T-cell (primary cell): ENCODE measurements at regions not wholly inside any gene's neighbourhood (a gene's known extent, or its start where the extent isn't known, plus 50 kb on each side); places are given as distances from the start of the nearest gene placed in this dataset.

Experiments used
- ATAC-seq, 4 experiments: fragments of 200-7000 bp in 3 of 4; fragments of 150-1000 bp in 1 of 4; cut with Tn5 transposase; replicated peaks in 1 of 4; 1 replicate in 3 of 4; 2 replicates in 1 of 4; pipeline ENCODE4 v1.10.0; 2021; ENCODE audit warnings: moderate library complexity in 3 of 4, mild to moderate bottlenecking in 2 of 4, moderate number of reproducible peaks in 1 of 4
- CTCF ChIA-PET, 2 donors: fragments of 300-600 bp; sonication (Branson Sonifier 250); formaldehyde crosslinking; loops; one replicate each; lab custom pipeline; 2022; ENCODE audit warnings: antibody characterized with exemption in 2 of 2; lab: Charles Lee
- POLR2A ChIA-PET, 2 donors: fragments of 300-600 bp; sonication (Branson Sonifier 250); formaldehyde crosslinking; loops; one replicate each; lab custom pipeline; 2022; ENCODE audit warnings: antibody characterized with exemption in 2 of 2; lab: Charles Lee
- DNase-seq, 35 experiments: peaks; one replicate each; pipeline versions ENCODE4 v3.0.0 to v3.0.0-alpha.2; 2013 to 2023
- H3K27ac ChIP-seq: one replicate; pipeline ENCODE4 v1.5.1; 2013; ENCODE audit warnings: low read length
- H3K27me3 ChIP-seq, 2 experiments: replicated peaks in 1 of 2; 1 replicate in 1 of 2; 2 replicates in 1 of 2; pipeline versions ENCODE4 v1.6.1 to v1.7.0; 2013; ENCODE audit warnings: low read length in 1 of 2, mixed read lengths in 1 of 2; ENCODE audit not compliant: control insufficient read depth in 2 of 2, insufficient read depth in 2 of 2; ENCODE audit errors: extremely low read depth in 1 of 2
- H3K36me3 ChIP-seq, 2 donors: 1 replicate in 1 of 2; 2 replicates in 1 of 2; pipeline versions ENCODE4 v1.6.1 to v1.7.0; 2013; ENCODE audit warnings: low read length in 1 of 2; ENCODE audit not compliant: control insufficient read depth in 2 of 2, insufficient read depth in 1 of 2; ENCODE audit errors: extremely low read depth in 1 of 2
- H3K4me1 ChIP-seq, 2 experiments: 1 replicate in 1 of 2; 2 replicates in 1 of 2; pipeline versions ENCODE4 v1.6.1 to v1.7.0; 2013; ENCODE audit warnings: low read length in 2 of 2, mixed read lengths in 1 of 2; ENCODE audit not compliant: insufficient read depth in 2 of 2, control insufficient read depth in 1 of 2; ENCODE audit errors: extremely low read depth in 1 of 2
- H3K4me3 ChIP-seq, 2 donors: 1 replicate in 1 of 2; 2 replicates in 1 of 2; pipeline versions ENCODE4 v1.5.1 to v1.7.0; 2013; ENCODE audit warnings: mild to moderate bottlenecking in 2 of 2, low read length in 1 of 2, moderate library complexity in 1 of 2; ENCODE audit not compliant: control insufficient read depth in 1 of 2; ENCODE audit errors: extremely low read depth in 1 of 2
- H3K9me3 ChIP-seq: 2 replicates; pipeline ENCODE4 v1.7.0; 2013
- H3K27ac Mint-ChIP-seq, 2 donors: one replicate each; pipeline ENCODE4 v1.8.0; 2020 to 2021; ENCODE audit warnings: mild to moderate bottlenecking in 2 of 2, mixed read lengths in 2 of 2
- H3K27me3 Mint-ChIP-seq, 2 donors: one replicate each; pipeline ENCODE4 v1.8.0; 2021 to 2022; ENCODE audit warnings: mixed read lengths in 2 of 2
- H3K36me3 Mint-ChIP-seq: one replicate; pipeline ENCODE4 v1.8.0; 2021; ENCODE audit warnings: mixed read lengths
- H3K4me1 Mint-ChIP-seq, 3 donors: one replicate each; pipeline ENCODE4 v1.8.0; 2020 to 2022; ENCODE audit warnings: mixed read lengths in 3 of 3, mild to moderate bottlenecking in 1 of 3
- H3K4me3 Mint-ChIP-seq, 3 donors: one replicate each; pipeline ENCODE4 v1.8.0; 2020 to 2022; ENCODE audit warnings: mild to moderate bottlenecking in 3 of 3, mixed read lengths in 3 of 3, moderate library complexity in 3 of 3
- H3K9me3 Mint-ChIP-seq, 3 donors: one replicate each; pipeline ENCODE4 v1.8.0; 2020 to 2022; ENCODE audit warnings: mixed read lengths in 3 of 3
- WGBS: methylation state at CpG from one replicate; pipeline ENCODE4 v1.1.5; 2013; ENCODE audit warnings: missing lambda C conversion rate; ENCODE audit not compliant: insufficient coverage; 5-methylcytosine and 5-hydroxymethylcytosine counted together

DNA sequence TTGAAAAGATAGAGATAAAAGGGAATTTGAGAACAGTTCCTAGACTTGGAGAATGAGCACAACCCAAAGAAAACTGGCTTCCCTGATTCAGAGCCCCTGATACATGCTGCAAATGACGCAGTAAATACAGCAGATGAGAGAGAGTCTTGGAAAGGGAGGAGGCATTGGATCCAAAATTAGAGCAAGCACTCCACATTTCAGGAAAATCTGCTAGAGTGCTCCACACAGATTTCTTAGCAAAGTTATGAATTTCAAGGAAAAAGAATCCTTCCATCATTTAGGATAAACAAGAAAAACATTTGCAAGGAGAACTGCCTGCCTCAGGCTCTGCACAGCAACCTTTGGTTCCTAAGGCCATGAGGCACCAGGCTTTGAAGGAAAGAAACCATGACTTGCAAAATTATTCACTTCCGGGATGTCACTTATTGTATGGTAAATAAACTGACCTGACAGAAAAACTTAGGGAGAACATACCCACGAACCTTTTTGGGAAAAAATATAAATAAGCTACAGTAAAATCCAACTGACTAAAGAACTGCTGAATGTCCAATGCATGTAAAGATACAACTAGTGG, 89.8 kb upstream of the RTL6 start:
- H3K4me3 ChIP-seq, result no peak overlapping the region
- H3K27me3 Mint-ChIP-seq, result peaks cover 37 to 44% of the 10 kb centered on the region in 2 donors
- H3K27ac Mint-ChIP-seq, result no peak overlapping the region

DNA sequence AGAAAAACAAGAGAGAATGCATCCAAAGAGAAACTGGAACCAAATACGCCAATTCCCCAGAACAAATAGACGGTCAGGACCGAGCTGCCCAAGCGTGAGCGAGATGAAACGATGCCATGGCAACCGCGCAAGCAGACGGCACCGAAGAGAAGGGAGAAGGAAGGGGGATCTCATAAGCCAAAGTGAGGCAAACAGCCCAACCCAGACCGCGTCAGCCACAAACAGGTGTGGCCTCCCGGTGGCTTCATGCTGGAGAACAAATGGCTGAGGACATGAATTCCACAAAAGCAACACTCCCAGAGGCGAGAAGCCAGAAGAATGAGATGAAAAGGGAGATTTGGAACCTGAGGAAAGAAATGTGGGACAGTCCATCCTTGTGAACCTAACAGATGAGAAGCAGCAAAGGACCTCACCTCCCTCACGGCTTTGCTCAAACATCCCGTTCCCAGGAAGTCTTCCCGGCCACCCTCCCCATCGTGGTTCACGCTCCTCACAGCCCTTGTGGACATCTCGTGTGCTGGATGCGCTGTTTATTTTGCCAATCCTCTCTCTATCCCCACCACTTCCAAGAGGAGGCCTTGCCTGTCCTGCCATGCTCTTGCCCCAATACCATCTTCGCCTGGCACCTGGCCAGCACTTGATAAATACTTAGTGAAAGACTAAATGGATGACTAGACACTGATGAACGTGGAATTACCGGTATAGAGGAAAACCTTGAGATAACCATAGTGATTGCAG, 89.1 kb upstream of the RTL6 start:
- 59% methylated on average over 18 of the region's 24 CpGs for WGBS
- Mint-ChIP-seq H3K27ac (no peak overlapping the region), H3K36me3 (no peaks in the 10 kb centered on the region), H3K9me3 (no peaks in the 10 kb centered on the region), H3K27me3 (peaks cover 37 to 42% of the 10 kb centered on the region in 2 donors), H3K4me1 (peaks cover 2 to 6% (median 4%) of the 10 kb centered on the region in 3 donors), H3K4me3 (no peak overlapping the region)
- ATAC-seq (peak in 1 of 4 experiments; percentile 36), DNase-seq (peak in 1 of 35 experiments; percentile 12)
- Histone ChIP-seq H3K27me3 (peaks cover 0 to 65% of the 10 kb centered on the region in 2 experiments), H3K4me3 (no peak overlapping the region), H3K9me3 (no peaks in the 10 kb centered on the region), H3K36me3 (no peaks in the 10 kb centered on the region), H3K27ac (no peak overlapping the region), H3K4me1 (peaks cover 0 to 7% of the 10 kb centered on the region in 2 experiments)
- ChIA-PET CTCF (no interaction called here), POLR2A (no interaction called here)

More for the DNA sequence above, 89.8 kb upstream of the RTL6 start:
- ChIA-PET POLR2A (no interaction called here), CTCF (interaction anchor here in 1 of 2 donors (0.7 kb wide), 1 partner anchor 7 kb away, joined by 4 read pairs; no protein-coding TSS in a partner anchor)
- ATAC-seq (no peak), DNase-seq (no peak)
- no peaks in the 10 kb centered on the region for H3K36me3 Mint-ChIP-seq
- no peak overlapping the region for H3K4me3 Mint-ChIP-seq
- H3K4me1 Mint-ChIP-seq, result peaks cover 2 to 6% (median 4%) of the 10 kb centered on the region in 3 donors
- Histone ChIP-seq H3K27ac (no peak overlapping the region), H3K27me3 (peaks cover 0 to 65% of the 10 kb centered on the region in 2 experiments), H3K9me3 (no peaks in the 10 kb centered on the region), H3K4me1 (peaks cover 0 to 7% of the 10 kb centered on the region in 2 experiments), H3K36me3 (no peaks in the 10 kb centered on the region)
- no CpG with 5 or more reads among the region's 3 CpGs for WGBS
- no peaks in the 10 kb centered on the region for H3K9me3 Mint-ChIP-seq

DNA sequence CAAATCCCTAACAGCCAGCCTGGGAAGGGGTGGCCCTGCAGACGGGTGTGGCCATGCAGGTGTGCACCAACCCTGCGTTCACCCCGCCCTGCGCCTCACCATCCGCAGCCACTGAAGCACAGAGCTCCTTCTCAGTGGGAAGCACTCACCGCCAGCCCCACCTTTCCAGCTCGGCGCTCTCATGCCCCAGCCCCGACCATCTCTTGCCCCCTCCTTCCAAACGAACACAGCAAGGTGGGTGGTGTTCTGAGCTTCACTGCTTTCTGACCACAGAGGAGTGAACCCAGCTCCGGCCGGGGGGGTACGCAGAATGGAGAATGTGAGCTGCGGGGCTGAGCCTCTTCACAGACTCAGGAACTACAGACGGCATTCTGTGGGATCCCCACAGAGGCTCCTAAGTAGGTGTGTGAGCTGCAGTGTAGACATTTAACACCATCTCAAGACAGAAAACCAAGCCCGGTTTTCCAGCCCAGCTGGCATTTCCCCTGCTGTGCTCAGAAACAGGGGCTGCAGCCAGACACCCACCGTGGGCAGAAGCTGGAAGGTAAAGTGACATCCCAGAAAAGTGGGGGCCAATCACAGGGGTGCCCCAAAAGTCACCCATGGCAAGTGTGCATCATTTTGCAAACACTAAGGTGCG, 88.4 kb upstream of the RTL6 start:
- peaks cover 0 to 61% of the 10 kb centered on the region in 2 experiments for H3K27me3 ChIP-seq
- DNase-seq, result no peak
- Mint-ChIP-seq H3K27ac (no peak overlapping the region), H3K4me3 (no peak overlapping the region), H3K4me1 (peaks cover 2 to 6% (median 4%) of the 10 kb centered on the region in 3 donors), H3K36me3 (no peaks in the 10 kb centered on the region), H3K9me3 (no peaks in the 10 kb centered on the region), H3K27me3 (peaks cover 36 to 45% of the 10 kb centered on the region in 2 donors)
- no peak overlapping the region for H3K27ac ChIP-seq
- no peaks in the 10 kb centered on the region for H3K9me3 ChIP-seq
- ATAC-seq, result no peak
- WGBS, result 76% methylated on average over 6 of the region's 18 CpGs
- CTCF ChIA-PET, result no interaction called here
- POLR2A ChIA-PET, result no interaction called here
- H3K36me3 ChIP-seq, result no peaks in the 10 kb centered on the region
- no peak overlapping the region for H3K4me3 ChIP-seq
- H3K4me1 ChIP-seq, result peaks cover 0 to 7% of the 10 kb centered on the region in 2 experiments

DNA sequence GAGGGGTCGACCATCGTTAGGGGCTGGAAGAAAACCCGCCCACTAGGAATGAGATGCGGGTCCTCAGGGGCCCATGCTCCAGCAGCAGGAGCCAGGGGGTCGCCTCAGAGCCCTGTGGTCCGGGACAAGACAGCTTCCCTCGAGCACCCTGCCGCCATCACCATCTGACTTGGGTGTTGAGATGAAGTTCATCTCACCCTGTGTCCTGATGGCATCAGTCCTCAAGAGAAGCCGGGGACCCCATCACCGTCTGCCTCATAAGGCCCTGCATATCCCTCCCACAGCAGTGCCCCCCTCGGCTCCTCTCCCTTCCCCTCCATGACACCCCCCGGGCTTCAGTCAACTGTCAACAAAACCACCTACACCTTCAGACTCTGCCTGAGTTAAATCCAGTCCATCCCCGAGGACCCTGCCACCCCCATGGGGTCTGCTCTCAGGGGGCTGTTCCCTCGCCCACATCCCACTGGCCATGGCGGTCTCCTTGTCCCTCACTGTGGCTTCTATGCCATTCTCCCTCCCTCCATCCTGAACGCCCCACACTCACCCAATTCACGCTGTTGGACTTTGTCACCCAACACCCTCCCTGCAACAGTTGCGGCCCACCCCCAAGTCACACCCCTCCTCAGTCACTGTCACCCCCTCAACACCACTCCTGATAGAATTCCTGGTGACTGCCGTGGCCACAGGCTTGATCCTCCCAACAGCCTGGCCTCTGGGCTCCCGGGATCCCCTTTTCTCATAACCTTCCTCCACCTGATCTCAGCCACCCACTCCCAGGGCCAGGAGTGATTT, 87.7 kb upstream of the RTL6 start:
- Histone ChIP-seq H3K27me3 (peaks cover 0 to 54% of the 10 kb centered on the region in 2 experiments), H3K27ac (no peak overlapping the region), H3K4me3 (no peak overlapping the region), H3K4me1 (peaks cover 0 to 7% of the 10 kb centered on the region in 2 experiments), H3K9me3 (no peaks in the 10 kb centered on the region), H3K36me3 (no peaks in the 10 kb centered on the region)
- ChIA-PET CTCF (no interaction called here), POLR2A (no interaction called here)
- Mint-ChIP-seq H3K36me3 (no peaks in the 10 kb centered on the region), H3K4me1 (peaks cover 2 to 6% (median 4%) of the 10 kb centered on the region in 3 donors), H3K4me3 (no peak overlapping the region), H3K27ac (no peak overlapping the region), H3K27me3 (peaks cover 38 to 45% of the 10 kb centered on the region in 2 donors), H3K9me3 (no peaks in the 10 kb centered on the region)
- 87% methylated on average over 13 of the region's 20 CpGs for WGBS
- DNase-seq (no peak), ATAC-seq (no peak)

DNA sequence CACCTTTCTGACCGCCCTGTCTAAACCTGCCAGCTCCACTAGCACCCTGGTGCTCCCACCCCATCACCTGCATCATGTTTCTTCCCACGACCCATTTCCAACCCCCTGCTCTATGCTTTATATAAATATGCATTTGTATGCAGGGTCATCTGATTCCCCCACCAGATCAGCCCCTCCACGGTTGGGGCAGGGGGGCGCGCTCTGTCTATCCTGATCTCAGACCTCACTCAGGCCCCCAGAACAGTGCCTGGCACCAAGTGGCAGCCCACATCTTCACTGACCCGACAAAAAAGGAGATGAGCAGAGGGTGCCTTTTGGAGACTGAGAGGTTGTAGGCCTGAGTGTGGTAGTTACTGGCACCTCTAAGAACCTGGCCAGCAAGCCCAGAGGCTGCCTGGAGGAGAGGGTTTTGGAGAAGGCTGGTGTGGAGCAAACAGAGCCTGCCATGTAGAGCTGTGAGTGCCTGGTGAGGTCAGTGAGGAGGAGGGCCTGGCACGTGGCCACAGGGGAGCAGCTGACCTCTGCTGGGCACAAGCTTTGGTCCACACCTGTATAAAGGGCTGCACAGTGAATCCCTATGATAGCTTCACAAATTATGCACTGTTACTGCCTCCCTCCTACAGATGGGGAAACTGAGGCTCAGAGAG, 86.3 kb upstream of the RTL6 start:
- Mint-ChIP-seq H3K27me3 (peaks cover 38 to 45% of the 10 kb centered on the region in 2 donors), H3K4me1 (peaks cover 2 to 6% (median 4%) of the 10 kb centered on the region in 3 donors), H3K36me3 (no peaks in the 10 kb centered on the region), H3K27ac (no peak overlapping the region), H3K4me3 (no peak overlapping the region), H3K9me3 (no peaks in the 10 kb centered on the region)
- no peak overlapping the region for H3K27ac ChIP-seq
- no peak for DNase-seq
- no peak overlapping the region for H3K4me3 ChIP-seq
- peaks cover 0 to 7% of the 10 kb centered on the region in 2 experiments for H3K4me1 ChIP-seq
- ChIA-PET POLR2A (no interaction called here), CTCF (no interaction called here)
- H3K36me3 ChIP-seq, result no peaks in the 10 kb centered on the region
- peaks cover 0 to 48% of the 10 kb centered on the region in 2 experiments for H3K27me3 ChIP-seq
- 73% methylated on average over 2 of the region's 7 CpGs for WGBS
- no peaks in the 10 kb centered on the region for H3K9me3 ChIP-seq
- ATAC-seq, result no peak
